ENCODE measurements at regions not wholly inside any gene's neighbourhood (a gene's known extent, or its start where the extent isn't known, plus 50 kb on each side); places are given as distances from the start of the nearest gene placed in this dataset.
"Not testable (repeated sequence)": the region's sequence is repeated elsewhere in the genome, so short reads cannot be mapped to it uniquely, and the experiment has no call there.

DNA sequence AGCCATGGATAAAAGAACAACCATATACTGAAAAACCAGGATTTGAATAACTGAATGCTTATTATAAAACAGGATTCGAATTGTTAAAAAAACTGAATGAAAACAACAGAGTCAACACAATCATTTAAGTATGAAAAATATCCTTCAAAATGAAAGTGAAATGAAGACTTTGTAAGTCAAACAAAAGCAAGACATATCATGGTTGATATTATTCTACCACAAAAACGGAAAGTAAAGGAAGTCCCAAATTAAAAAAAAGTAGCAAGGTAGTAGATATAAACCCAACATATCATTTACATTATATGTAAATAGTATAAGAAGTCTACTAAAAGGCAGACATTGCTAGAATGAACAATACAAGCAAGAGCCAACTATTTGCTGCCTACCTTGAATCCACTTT lies 63.1 kb upstream of the POTEC start:
- not testable (repeated sequence) for ATAC-seq, DNase-seq

DNA sequence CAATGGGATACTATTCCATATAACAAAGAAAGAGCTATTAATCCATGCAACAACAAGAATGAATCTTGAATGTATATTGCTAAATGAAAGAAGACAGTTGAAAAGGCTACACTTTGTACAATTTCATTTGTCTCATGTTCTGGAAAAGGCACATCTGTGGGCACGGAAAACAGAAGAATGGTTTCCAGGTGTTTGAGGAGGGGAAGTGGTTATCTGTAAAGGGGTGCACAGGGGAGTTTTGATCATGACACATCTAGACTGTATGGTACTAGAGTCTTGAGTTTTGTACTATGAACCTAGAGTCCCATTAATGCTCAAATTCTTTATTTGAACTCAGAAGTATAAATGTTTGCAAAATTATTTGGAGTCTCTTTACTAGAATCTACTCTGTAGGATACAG lies 64.0 kb upstream of the POTEC start:
- ATAC-seq, DNase-seq: not testable (repeated sequence)

DNA sequence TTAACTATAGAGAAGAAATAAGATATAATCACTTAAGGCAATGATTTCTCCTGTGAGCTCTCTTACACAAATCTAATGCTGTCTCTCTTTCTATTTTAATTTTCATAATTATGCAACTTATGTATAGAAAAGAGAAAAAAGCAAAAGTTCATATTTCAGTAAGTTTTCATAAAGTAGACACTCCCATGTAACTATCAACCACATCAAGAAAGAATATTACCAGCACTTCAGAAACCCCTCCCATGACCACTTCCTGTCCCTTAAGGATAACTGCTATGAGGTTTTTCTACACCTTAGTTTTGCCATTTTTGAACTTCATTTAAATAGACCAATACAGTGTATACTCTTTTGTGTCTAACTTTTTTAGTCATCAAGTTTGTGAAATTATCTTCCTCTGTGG lies 69.0 kb upstream of the POTEC start:
- peak; percentile 52 for ATAC-seq
- not testable (repeated sequence) for DNase-seq

DNA sequence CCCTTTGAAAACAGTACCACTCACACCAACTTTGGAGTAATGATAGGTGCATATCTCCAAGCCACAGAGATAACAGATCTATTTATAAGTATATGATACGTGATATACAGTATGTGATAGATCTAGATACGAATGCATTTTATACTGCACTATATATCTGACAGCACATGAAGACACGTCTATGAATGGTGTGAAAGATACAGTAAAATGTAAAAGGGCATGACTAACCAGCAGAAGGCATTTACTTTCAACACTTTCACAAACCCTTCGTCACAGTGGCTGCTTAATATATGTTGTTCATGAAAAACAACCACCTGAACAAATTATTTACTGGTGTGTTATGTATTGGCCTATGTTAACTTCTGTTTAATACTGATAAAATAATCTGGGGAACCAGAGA lies 71.1 kb upstream of the POTEC start:
- not testable (repeated sequence) for DNase-seq, ATAC-seq

DNA sequence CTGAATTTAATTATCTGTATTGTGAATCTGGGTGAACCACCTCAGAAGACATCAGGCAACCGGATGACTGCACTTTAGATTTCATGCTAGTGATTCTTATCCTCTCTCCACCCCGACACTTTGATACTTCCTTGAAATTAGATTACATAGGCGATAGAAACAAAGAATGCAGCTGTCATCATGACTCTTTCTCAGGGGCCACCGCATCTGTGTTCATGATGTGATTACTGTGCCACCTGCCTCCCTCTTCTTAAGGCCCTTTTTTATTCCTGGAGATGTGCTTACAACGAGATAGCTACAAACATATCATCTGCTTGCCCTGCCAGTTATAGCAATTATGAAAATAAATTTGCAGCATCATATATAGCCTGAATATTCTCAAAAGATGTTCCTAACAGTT lies 83.9 kb upstream of the POTEC start:
- not testable (repeated sequence) for ATAC-seq, DNase-seq

DNA sequence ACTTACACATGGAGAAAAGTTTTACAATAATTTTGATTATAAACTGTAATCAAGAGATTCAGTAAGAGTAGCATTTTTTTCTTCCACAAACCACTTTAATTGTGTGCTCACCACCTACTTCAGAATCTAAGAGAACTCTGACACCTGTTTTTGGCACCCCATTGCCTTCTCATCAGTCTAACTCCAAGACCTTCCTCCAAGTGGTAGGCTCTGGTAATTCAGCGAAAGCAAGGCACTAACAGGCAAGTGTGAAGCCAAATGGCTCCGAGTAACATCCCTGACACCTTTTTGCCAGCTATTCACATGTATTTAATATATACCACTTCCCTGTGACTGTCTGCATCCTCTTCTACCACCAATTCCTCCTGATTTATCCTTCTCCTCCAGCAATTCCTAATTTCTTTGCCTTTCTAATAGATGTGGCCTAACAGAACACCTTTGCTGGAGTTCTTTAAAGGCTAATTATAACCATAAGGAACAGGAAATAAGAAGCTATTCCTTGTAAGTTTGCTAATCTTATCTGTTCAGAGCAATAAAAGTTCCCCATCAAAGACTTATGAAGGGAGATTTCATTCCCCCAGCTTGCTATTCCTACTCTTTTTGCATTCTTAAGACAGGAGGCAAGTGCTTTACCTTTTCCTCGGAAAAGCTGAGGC lies 85.1 kb upstream of the POTEC start:
- ATAC-seq, DNase-seq: not testable (repeated sequence)

DNA sequence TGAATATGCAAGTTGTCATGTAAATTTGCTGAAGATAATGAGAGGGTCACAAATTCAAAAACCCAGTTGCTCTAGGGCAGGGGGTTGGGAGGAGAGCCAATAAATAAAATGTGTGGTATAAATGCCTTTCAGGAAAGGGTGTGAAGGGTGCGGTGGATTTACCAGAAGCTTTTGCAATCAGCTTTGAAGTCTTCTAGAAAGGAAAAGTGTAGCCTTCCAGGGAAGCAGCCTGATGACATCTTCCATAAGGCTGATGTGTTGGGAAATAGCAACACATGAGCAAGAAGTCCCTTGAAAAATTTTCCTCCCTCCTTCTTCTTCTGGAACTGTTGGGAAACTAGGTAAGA lies 85.6 kb upstream of the POTEC start:
- ATAC-seq, result not testable (repeated sequence)

DNA sequence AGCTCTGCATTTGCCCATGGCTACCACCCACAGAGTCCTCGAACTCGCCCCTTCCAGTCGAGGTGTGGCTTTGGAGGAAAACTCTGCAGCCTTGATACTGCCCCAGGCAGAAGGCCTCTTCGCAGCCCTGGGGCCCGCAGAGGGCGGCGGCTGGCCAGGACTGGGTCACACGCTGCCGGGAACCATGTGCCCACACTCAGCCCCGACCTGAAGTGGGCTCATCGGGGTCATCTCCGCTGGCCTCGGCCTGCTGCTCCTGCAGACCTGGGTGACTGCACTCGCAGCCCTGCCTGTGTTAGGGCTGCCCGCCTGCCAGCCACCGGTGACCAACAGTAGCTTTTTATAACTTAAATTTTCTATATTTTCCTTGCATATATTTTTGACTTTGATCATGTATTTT lies 89.6 kb upstream of the POTEC start:
- ATAC-seq, DNase-seq: not testable (repeated sequence)

More for the DNA sequence above, 85.6 kb upstream of the POTEC start:
- DNase-seq, result not testable (repeated sequence)

DNA sequence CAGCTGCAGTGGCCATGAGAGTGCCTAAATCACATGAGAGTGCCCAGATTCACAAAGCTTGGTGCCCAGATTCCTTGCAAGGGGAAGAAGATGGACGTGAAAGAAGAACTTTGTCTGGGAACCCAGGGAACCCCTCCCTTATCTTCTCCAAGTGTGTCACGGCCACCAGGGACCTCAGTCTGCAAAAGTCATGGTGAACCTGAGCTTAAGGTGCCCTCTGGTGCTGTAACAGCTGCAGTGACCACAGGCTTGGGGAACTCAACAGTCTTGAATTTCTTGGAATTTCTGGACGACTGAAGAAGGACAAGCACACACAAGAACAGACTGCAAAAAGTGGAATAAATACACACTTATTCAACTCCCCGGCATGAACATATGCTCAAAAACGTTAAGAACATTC lies 94.6 kb upstream of the POTEC start:
- DNase-seq, ATAC-seq: not testable (repeated sequence)

DNA sequence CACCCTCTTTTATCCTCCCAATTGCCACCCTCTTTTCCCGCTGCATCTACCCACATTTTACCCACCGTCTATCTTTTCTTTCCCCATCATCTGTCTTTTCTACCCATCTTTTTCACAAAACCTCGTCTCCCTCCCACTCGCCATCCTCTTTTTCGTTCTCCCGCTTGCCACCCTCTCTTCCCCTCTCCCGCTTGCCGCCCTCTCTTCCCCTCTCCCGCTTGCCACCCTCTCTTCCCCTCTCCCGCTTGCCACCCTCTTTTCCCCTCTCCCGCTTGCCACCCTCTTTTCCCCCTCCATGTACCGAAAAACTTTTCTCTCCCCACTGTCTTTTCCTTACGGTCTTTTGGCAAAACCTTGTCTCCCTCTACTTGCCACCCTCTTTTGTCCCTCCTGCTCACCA lies 97.7 kb upstream of the POTEC start:
- not testable (repeated sequence) for ATAC-seq, DNase-seq

DNA sequence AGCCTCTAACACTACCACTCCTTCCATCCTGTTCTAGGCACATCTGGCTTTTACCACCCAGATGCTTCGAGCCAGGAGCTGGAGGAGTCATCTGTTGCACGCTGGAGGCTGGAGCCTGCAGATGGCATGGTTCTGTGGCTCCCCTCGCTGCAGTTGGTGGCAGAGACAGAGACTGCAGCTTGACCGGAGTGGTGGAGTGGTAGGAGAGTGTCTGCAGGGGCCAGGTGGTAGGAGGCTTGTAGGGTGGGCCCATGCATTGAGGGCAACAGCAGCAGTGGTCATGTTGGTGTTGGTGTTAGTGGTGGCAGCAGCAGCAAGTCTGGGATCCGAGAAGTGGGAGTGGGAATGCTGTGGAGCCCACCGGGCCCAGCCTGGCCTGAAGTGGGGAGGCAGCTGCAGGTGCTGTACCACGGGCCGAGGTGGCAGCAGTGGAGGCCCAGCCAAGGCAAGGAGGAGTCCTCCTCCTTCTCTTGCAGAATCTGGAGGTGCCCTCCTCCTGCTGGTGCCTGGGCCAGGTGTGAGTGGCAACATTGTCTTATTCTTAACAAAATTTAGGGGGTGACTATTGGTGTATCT lies 100.4 kb upstream of the POTEC start:
- ATAC-seq, DNase-seq: not testable (repeated sequence)

DNA sequence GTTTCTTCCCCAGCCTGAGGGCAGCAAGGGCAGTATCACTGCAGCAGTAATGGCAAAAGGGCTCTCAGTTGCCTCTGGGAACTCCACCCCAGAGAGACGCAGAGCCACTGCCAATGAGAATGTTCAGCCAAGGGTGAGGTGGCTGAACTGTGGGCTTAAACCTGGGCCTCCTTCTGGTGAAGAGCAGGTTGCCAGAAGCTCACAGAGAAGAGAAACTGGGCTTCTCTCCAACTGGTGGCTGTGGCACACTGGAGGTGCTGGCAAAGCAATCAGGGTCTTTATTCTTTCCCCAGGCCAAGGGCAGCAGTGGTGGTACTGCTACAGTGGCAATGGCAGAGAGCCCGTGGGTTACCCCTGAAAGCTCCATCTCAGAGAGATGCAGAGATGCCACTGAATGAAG lies 54.9 kb upstream of the ANKRD30B start:
- not testable (repeated sequence) for ATAC-seq

DNA sequence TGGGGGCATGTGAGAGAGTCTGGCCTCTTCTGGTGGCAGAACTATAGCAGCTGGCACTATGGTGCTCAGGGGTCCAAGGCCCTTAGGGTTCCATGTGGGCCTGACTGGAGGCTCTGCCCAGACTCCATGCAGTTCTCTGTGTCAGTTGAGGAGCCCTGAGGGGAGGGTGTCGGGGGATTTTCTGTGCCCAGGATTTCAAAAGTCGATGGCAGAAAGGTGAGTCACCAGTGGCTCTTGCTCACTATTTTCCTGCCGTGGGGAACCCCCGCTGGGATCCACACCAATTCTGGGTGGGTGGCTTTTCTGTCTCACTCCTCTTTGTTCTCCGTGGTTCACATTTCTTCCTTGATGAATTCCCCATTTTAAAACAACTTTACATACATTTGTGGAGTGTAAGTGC lies 54.1 kb upstream of the ANKRD30B start:
- DNase-seq, result peak; percentile 3
- ATAC-seq, result peak; percentile 36

More for the DNA sequence above, 54.9 kb upstream of the ANKRD30B start:
- DNase-seq, result not testable (repeated sequence)

DNA sequence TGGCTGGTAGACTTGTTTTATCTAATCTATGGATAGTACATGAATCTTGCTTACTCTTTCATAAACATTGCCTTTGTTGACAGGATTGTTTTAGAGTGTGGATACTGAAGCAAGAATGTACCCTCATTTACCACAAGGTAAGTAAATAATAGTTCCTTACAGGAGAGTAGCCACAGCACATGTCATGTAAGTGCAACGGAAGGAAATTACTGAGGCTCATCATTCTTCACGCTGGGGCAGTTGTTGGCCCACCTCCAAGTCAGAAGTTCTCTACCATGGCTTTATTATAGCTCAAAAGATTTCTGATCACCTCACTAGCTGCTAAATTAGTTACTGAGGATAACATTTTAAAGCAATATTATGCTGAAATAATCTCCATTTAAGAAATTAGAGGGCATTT lies 50.0 kb upstream of the ANKRD30B start:
- not testable (repeated sequence) for ATAC-seq, DNase-seq

All from stimulated activated naive CD8-positive, alpha-beta T cell treated with anti-CD3 and anti-CD28 coated beads, Interleukin-15, Interleukin-2, amounts not matched to agents 100 U/mL and 50 U/mL, for 24 hours (primary cell).